ENCODE measurements at regions not wholly inside any gene's neighbourhood (a gene's known extent, or its start where the extent isn't known, plus 50 kb on each side); places are given as distances from the start of the nearest gene placed in this dataset.

- Histone ChIP-seq H3K4me3 (no peak overlapping the region), H3K9me3 (no peaks in the 10 kb centered on the region), H3K27ac (no peak overlapping the region), H3K4me1 (no peaks in the 10 kb centered on the region), H3K36me3 (no peaks in the 10 kb centered on the region), H3K27me3 (no peaks in the 10 kb centered on the region)
- in situ Hi-C loops (cut with MboI; ENCODE audit: low pct_ligation_motif_present in 1 of 4, low pct_unique_long_range_greater_than_20kb in 1 of 4, low sequenced_read_pairs in 3 of 4) (no loop called here), intact Hi-C loops (cut with DNase I; ENCODE audit: low total_unique reads) (no loop called here)
- TF ChIP-seq CTCF (IDR thresholded peaks at IDR 0.05) (no peak), POLR2AphosphoS5 (IDR thresholded peaks at IDR 0.05) (no peak), POLR2A (IDR thresholded peaks at IDR 0.05) (no peak), EP300 (IDR thresholded peaks at IDR 0.05; ENCODE audit: low read depth) (no peak)
- no peak for DNase-seq
- WGBS, 2 donors (ENCODE audit: low coverage in 1 of 2) = 79 to 81% methylated on average over 3 of the region's 3 CpGs
Observed at GRCh38 chr7:8356071-8356470, 77.3 kb upstream of the NXPH1 start.

DNA sequence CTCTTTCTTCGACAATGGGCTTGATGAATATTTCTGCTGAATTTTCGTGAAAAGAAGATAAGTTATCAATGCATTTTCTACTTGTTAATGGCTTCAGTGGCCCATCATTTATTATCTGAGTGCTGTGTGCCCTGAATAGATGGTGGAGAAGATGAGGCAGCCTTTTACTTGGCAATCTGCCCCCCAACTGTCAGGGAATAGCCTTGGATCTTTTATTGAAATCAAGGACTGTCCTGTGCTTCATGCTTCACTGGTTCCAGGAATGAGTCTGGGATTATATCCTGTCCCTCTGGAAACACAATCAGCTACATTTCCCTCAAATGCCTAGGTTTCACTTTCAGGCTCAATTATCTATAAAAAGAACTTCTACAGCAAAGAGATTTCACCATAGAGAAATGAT lies 75.9 kb upstream of the NXPH1 start:
- H3K27ac ChIP-seq = no peak overlapping the region
- WGBS, 2 donors (ENCODE audit: low coverage in 1 of 2) = 71 to 78% methylated on average over 2 of the region's 2 CpGs
- no peaks in the 10 kb centered on the region for H3K9me3 ChIP-seq
- in situ Hi-C loops (cut with MboI; ENCODE audit: low pct_ligation_motif_present in 1 of 4, low pct_unique_long_range_greater_than_20kb in 1 of 4, low sequenced_read_pairs in 3 of 4) = no loop called here
- H3K4me3 ChIP-seq = no peak overlapping the region
- H3K36me3 ChIP-seq = no peaks in the 10 kb centered on the region
- no peak for TF ChIP-seq POLR2A (IDR thresholded peaks at IDR 0.05)
- no peak for TF ChIP-seq CTCF (IDR thresholded peaks at IDR 0.05)
- TF ChIP-seq EP300 (IDR thresholded peaks at IDR 0.05; ENCODE audit: low read depth) = no peak
- TF ChIP-seq POLR2AphosphoS5 (IDR thresholded peaks at IDR 0.05) = no peak
- H3K27me3 ChIP-seq = no peaks in the 10 kb centered on the region
- no peaks in the 10 kb centered on the region for H3K4me1 ChIP-seq
- DNase-seq = no peak
- intact Hi-C loops (cut with DNase I; ENCODE audit: low total_unique reads) = no loop called here

- Histone ChIP-seq H3K4me1 (no peaks in the 10 kb centered on the region), H3K27ac (no peak overlapping the region), H3K9me3 (no peaks in the 10 kb centered on the region), H3K4me3 (no peak overlapping the region), H3K36me3 (no peaks in the 10 kb centered on the region), H3K27me3 (no peaks in the 10 kb centered on the region)
- TF ChIP-seq CTCF (IDR thresholded peaks at IDR 0.05) (no peak), EP300 (IDR thresholded peaks at IDR 0.05; ENCODE audit: low read depth) (no peak), POLR2AphosphoS5 (IDR thresholded peaks at IDR 0.05) (no peak), POLR2A (IDR thresholded peaks at IDR 0.05) (no peak)
- intact Hi-C loops (cut with DNase I; ENCODE audit: low total_unique reads) = no loop called here
- no peak for DNase-seq
- in situ Hi-C loops (cut with MboI; ENCODE audit: low pct_ligation_motif_present in 1 of 4, low pct_unique_long_range_greater_than_20kb in 1 of 4, low sequenced_read_pairs in 3 of 4) = no loop called here
- WGBS, 2 donors (ENCODE audit: low coverage in 1 of 2) = 17% methylated on average over 1 of the region's 1 CpG; no CpG with 5 or more reads in 1 of the 2 donors
Observed at GRCh38 chr7:8360564-8361153, 72.8 kb upstream of the NXPH1 start.

DNA sequence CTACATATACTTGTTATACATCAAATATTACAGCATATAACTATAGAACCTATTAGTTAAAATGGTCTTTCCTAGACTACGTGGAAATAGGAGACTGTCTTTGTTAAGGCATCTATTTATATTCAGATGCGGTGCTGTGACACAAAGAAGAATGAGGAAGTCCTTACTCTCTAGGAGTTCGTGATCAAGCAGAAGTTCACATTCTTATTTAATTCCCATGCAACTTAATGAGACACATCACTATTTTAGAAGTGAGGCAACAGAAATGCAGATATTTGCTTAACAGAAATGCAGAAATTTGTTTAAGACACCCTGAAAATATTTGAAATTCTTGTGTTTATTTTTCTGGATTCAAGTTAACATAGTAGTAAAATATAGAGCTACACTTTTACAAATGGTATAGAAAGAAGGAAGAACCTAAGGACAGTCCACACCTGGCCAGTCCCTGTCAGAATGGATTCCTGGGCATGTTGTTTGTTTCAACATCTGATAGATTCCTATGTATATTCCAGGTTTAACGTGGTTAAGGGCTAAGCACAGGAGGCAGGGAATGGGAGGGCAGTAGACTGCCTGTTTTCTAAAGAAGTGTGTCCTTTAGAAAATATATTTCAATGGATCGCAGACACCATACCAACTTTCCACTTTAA lies 70.6 kb upstream of the NXPH1 start:
- intact Hi-C loops (cut with DNase I; ENCODE audit: low total_unique reads) (no loop called here), in situ Hi-C loops (cut with MboI; ENCODE audit: low pct_ligation_motif_present in 1 of 4, low pct_unique_long_range_greater_than_20kb in 1 of 4, low sequenced_read_pairs in 3 of 4) (no loop called here)
- no peaks in the 10 kb centered on the region for H3K36me3 ChIP-seq
- H3K27ac ChIP-seq = no peak overlapping the region
- H3K27me3 ChIP-seq = no peaks in the 10 kb centered on the region
- H3K9me3 ChIP-seq = no peaks in the 10 kb centered on the region
- no peak for DNase-seq
- H3K4me3 ChIP-seq = no peak overlapping the region
- no peaks in the 10 kb centered on the region for H3K4me1 ChIP-seq
- TF ChIP-seq EP300 (IDR thresholded peaks at IDR 0.05; ENCODE audit: low read depth) (no peak), POLR2A (IDR thresholded peaks at IDR 0.05) (no peak)
- 38 to 45% methylated on average over 5 of the region's 5 CpGs for WGBS, 2 donors (ENCODE audit: low coverage in 1 of 2)
